Mucosa of gallbladder (tissue), 1 donor: ENCODE measurements at regions not wholly inside any gene's neighbourhood (a gene's known extent, or its start where the extent isn't known, plus 50 kb on each side); places are given as distances from the start of the nearest gene placed in this dataset.

Experiments used
- DNase-seq: peaks from one replicate; pipeline ENCODE4 v3.0.0-alpha.2; 2020; ENCODE audit warnings: low spot score
- donor health status: DM: no; HTN: no; CAD: no.

- DNase-seq = no peak
Measured at GRCh38 chr6:14834851-14835530, 410.9 kb upstream of the JARID2 start.

DNA sequence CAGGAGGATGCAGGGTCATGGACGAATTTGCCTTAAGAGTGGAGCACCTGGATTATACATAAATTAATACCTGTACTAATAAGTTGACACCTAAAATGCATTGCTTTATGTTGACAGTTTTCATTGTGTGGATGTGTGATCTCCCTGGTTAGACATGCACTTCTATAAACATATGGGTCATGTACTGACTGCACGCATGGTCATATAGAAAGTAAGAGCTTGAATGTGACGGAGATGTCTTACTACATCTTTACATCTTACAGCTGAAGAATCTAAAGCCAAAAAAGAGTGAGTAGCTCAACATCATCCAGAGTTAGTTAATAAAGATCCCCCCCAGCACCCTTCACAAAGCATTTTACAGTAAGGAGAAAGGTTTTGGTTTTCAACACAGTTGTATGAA is 408.4 kb upstream of the JARID2 start:
- DNase-seq = no peak

DNA sequence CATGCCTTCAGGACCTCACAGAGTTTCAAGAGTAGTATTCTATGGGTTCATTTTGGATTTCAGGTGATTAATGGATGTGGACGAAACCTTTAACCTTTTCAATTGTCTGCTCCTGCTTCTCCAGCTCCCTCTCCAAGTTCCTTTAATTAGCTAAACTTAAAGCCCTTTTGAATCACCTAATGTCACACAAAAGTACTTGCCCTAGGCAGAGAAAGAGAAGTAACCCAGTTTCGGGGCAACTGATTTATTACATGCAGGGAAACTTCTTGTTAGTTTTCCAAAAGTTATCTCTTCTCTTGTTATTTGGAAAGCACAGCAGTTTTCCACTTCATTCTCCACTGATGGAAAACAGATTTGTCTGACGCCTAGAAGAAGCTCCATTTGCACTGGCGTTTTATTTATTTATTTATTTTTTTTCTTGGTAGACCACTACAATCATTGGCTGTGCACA is 407.7 kb upstream of the JARID2 start:
- no peak for DNase-seq

DNA sequence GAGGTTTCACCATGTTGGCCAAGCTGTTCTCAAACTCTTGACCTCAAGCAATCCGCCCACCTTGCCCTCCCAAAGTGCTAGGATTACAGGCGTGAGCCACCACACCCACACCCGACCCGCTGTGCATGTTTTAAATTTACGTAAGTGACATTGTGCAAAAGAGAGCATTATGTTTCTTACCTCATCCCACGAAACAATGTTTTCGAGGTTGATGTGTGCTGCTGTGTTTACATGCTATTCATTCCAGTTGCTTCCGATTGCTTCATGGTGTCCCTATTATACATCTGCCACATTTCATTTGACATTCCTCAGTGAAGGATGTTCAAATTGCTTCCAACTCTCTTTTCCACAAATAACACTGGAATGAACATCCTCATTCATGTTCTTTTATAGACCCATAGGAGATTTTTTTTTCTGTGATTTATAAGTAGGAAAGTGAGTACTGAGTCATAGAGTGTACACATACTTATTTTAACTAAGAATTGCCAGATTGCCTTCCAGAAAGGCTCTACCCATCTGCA is 403.9 kb upstream of the JARID2 start:
- peak; percentile 27 for DNase-seq

GRCh38 chr6:14844411-14844810 is 401.5 kb upstream of the JARID2 start:
- DNase-seq = no peak

DNA sequence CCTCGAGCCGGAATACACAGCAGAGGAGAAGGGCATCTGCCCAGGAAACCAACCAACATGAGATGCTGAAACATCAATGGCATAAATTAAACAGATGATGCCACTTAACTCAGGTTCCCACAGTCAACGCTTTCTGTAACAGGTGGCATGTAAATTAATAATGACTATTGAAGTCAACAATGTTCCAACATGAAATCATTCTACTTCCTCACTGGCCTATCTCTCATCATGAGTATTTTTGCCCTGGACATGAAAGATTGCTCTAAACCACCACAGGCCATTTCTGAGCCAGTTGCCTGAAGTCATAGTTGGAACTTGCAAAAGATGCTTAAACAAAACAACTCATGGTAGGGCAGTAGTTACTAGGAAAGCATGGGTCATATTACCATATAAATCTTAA is 397.9 kb upstream of the JARID2 start:
- DNase-seq = no peak

DNA sequence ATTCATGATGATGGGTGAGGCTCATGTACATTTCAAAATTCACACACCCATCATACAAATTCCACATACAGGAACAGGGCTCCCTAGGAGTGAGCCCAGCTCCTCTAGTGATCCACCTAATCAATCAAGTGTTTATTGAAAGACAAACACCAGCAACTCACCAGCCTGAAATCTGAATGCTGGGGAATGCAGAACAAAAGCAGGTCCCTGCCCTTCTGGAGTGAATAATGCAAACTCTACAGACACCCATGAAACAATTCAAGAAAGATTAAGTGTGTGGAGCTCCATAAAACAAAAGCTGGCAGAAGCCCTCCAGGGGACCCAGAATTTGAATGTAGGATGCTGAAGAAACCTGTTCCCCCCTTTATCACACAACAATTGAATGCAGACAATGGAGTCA is 396.7 kb upstream of the JARID2 start:
- DNase-seq = no peak

GRCh38 chr6:14851281-14851680 is 394.6 kb upstream of the JARID2 start:
- no peak for DNase-seq

GRCh38 chr6:14852375-14852774 is 393.5 kb upstream of the JARID2 start:
- DNase-seq = no peak

DNA sequence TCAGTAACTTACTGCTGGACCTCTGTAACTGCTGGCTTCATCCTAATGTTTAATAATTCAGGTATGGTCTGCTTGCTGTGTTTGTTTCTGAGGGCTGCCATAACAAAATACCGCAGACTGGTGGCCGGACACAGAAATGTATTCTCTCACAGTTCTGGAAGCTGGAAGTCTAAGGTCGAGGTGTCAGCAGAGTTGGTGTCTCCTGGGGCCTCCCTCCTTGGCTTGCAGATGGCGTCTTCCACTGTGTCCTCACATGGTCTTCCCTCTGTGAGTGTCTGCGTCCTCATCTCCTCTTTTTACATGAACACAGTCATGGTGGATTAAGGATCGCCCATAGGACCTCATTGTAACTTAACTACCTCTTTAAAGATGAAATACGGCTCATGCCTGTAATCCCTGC is 389.7 kb upstream of the JARID2 start:
- no peak for DNase-seq

DNA sequence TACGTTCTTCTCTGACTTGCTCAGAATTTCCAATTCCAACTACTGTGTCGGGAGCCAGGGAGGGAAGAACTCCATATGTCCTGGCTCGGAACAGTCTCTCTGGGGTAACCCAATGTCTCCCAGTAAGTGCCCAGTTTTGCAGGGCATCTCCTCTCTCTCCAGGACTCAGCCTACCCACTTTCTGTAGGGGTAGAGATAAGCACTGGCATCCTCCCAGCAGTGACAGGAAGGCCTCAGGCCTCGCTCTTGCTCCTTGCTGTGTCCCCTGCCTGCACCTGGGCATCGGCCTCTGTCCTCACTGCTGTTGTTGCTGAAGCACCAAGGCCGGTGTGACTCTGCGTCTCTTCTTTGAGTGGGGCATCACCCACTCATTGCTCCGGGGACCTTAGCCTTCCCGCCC is 388.9 kb upstream of the JARID2 start:
- no peak for DNase-seq

- DNase-seq = peak; percentile 30
Measured at GRCh38 chr6:14857501-14857900, 388.4 kb upstream of the JARID2 start.

- DNase-seq = no peak
Measured at GRCh38 chr6:14858808-14859207, 387.1 kb upstream of the JARID2 start.

DNA sequence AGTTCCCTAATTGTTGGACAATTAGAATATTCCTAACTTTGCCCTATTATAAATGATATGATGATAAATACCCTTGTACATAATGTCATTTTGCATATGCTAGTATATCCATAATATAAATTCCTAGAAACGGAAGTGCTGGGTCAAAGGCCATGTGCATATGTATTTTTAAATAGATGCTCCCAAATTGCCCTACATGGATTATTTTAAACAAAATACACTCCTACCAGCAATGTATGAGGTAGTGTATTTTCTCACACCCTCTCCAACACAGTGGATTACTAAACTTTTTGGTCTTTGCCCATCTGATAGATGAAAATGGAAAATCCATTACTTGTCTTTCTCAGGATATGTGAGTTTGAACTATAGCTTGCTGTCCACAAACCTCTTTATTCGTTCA is 385.1 kb upstream of the JARID2 start:
- DNase-seq = no peak

DNA sequence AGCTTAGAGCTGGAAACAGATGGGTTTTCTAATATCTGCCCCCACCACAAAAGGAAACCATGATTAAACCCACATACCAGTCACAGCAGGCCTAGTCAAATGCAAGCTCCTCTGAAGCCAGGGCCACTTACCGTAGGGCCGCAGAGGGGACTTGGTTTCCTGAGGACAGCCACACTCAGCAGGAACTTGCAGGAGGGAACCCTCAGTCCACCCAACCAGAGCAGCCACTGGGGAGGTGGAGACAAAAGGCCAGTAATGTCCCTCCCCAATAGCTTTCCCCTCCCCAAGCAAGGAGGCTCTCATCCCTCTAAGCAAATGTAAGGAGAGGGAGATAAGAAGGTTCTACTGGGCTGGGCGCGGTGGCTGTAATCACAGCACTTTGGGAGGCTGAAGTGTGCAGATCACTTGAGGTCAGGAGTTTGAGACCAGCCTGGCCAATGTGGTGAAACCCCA is 384.4 kb upstream of the JARID2 start:
- DNase-seq = no peak

DNA sequence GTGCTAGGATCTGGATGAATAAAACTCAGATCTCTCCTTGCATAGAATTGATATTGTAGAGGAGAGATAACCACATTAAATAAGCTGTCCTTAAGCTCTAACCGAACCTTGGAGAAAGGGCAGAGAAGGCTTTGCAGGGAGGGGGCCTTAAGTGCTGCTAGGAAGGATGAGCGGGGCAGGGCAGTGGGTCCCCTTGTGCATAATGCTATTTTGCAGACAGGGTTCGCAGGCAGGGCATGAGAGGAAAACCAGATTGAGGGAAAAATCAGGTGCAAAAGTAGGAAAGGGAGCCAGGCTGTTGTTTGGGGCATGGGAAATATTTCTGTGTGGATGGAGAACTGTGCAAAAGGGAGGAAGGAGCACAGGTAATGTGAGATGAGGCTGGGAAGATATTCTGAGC is 383.0 kb upstream of the JARID2 start:
- DNase-seq = no peak

GRCh38 chr6:14863902-14864850 is 381.7 kb upstream of the JARID2 start:
- DNase-seq = no peak

GRCh38 chr6:14865531-14866100 is 380.3 kb upstream of the JARID2 start:
- DNase-seq = no peak

DNA sequence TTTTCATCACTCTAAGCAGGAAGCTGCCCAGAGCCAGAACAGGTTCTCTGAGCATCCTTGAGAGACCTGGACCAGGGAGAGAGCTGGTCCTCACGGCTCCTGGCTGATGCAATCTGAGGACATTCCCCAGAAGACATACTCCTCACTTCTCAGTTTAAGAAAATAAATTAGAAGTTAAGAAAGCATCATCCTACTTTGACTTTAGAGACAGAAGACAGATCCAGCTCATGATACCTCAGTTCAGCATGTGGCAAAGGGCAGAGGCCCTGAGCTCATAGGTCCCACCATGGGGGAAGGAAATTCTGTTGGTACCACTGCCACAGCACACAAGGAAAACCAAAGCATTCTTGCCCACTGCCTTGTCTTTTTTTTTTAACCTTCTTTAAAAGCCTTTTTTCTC is 378.1 kb upstream of the JARID2 start:
- DNase-seq = no peak

GRCh38 chr6:14871221-14871620 is 374.6 kb upstream of the JARID2 start:
- no peak for DNase-seq

- no peak for DNase-seq
Measured at GRCh38 chr6:14873101-14873500, 372.8 kb upstream of the JARID2 start.

DNA sequence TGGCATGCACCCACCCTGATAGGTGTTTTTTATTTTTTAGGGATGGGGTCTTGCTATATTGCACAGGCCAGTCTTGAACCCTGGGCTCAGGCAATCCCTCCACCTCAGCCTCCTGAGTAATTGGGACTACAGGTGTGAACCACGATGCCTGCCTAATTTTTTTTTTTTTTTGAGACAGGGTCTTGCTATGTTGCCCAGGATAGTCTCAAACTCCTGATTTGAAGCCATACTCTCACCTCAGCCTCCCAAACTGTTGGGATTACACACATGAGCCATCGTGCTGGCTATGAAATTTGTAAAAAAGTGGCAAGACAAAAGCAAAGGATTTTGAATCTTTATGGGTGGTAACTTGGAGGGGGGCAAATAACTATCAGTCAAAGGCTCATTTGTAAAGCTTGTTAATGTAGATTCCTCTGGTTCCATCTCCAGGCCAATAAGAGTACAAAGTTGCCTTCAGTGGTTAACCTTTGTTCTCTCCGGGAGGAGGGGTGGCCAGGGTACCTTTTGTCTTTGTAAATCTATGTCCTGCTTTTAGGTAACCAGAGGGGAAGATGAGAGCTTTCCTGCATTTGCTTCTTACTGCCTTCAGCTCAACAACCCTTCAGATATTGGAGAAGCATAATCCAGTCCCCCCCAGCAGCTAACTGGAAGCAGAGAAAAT is 372.0 kb upstream of the JARID2 start:
- no peak for DNase-seq
